A673 (cell line): ENCODE measurements at regions not wholly inside any gene's neighbourhood (a gene's known extent, or its start where the extent isn't known, plus 50 kb on each side); places are given as distances from the start of the nearest gene placed in this dataset.

ENCODE experiments used
- BruUV-seq: library from RNA; stranded (reverse); fragments of 400-500 nt; replicated peaks from 2 replicates; lab custom pipeline; 2021; lab: Mats Ljungman, UMichigan
- CTCF ChIA-PET: fragments of 300-600 bp; sonication (Branson Sonifier 250); formaldehyde crosslinking; loops from one replicate; lab custom pipeline; 2022; ENCODE audit warnings: antibody characterized with exemption; lab: Charles Lee
- POLR2A ChIA-PET: fragments of 300-600 bp; sonication (Branson Sonifier 250); formaldehyde crosslinking; loops from one replicate; lab custom pipeline; 2022; ENCODE audit warnings: antibody characterized with exemption; ENCODE audit not compliant: low non-redundant PET; lab: Charles Lee
- DNase-seq: peaks from one replicate; pipeline ENCODE4 v3.0.0-alpha.2; 2015; ENCODE audit warnings: low spot score
- H3K27ac ChIP-seq: fragments of 200-600 bp; sonication (generic); 2 replicates; pipeline ENCODE4 v1.5.1; 2016; ENCODE audit warnings: mixed run types, low read depth, mild to moderate bottlenecking, mixed read lengths, antibody characterized with exemption, low read length; ENCODE audit not compliant: poor library complexity, severe bottlenecking
- H3K27me3 ChIP-seq: fragments of 200-600 bp; sonication (generic); replicated peaks from 2 replicates; pipeline ENCODE4 v1.6.1; 2017; ENCODE audit warnings: mixed run types, low read depth, mild to moderate bottlenecking, mixed read lengths, antibody characterized with exemption, low read length; ENCODE audit not compliant: insufficient read depth, poor library complexity
- H3K36me3 ChIP-seq: fragments of 200-600 bp; sonication (generic); 2 replicates; pipeline ENCODE4 v1.6.1; 2016; ENCODE audit warnings: mixed run types, mild to moderate bottlenecking, mixed read lengths, antibody characterized with exemption, low read length; ENCODE audit not compliant: insufficient read depth, poor library complexity, severe bottlenecking
- H3K4me1 ChIP-seq: fragments of 200-600 bp; sonication (generic); 2 replicates; pipeline ENCODE4 v1.6.1; 2017; ENCODE audit warnings: mixed run types, mild to moderate bottlenecking, mixed read lengths, antibody characterized with exemption, low read length; ENCODE audit not compliant: insufficient read depth, poor library complexity, severe bottlenecking
- H3K4me3 ChIP-seq: fragments of 200-600 bp; sonication (generic); 2 replicates; pipeline ENCODE4 v1.5.1; 2016; ENCODE audit warnings: low read depth, mixed run types, mild to moderate bottlenecking, mixed read lengths, low read length; ENCODE audit not compliant: poor library complexity, severe bottlenecking
- H3K9me3 ChIP-seq: fragments of 200-600 bp; sonication (generic); 2 replicates; pipeline ENCODE4 v1.6.1; 2016; ENCODE audit warnings: mixed run types, low read depth, mild to moderate bottlenecking, mixed read lengths, antibody characterized with exemption, low read length; ENCODE audit not compliant: poor library complexity, severe bottlenecking
- EZH2 ChIP-seq: fragments of 200-600 bp; sonication (generic); IDR thresholded peaks from 2 replicates; pipeline ENCODE4 v1.6.1; 2017; ENCODE audit warnings: borderline replicate concordance, low read depth, mild to moderate bottlenecking, mixed read lengths, antibody characterized with exemption, low read length; ENCODE audit not compliant: poor library complexity, severe bottlenecking
- intact Hi-C: fragments of 100-400 bp; cut with micrococcal nuclease; formaldehyde crosslinking; loops from one replicate; pipeline ENCODE4 v1.10.0; 2022; ENCODE audit not compliant: unreplicated experiment
- TF ChIP-seq, protein P1 (sequence below): fragments of 300-800, 200-600 bp; sonication (generic); conservative IDR thresholded peaks from 2 replicates; pipeline ENCODE4 v1.5.1; 2017; ENCODE audit warnings: low read depth, mild to moderate bottlenecking, antibody characterized with exemption, low read length, moderate library complexity, mixed read lengths

DNA sequence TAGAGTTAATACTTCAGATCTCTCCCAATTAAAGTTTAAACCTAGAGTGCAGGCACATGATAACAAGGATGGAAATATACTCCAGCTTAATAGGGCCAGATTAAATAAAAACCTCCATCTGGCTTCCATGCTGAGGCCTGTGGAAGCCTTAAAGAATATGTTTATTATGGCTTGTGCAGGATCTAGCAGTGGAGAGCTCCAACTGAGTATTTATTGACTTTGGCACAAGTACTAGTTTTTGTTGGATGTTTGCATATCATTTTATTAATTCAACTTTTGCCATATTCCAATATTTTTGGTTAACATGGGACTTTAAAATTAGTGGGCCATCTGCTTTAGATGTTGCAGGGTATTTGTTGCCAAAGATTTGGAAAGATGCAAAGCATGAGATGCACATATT, 860.4 kb upstream of the SOX11 start:
- TF ChIP-seq, protein P1, sequence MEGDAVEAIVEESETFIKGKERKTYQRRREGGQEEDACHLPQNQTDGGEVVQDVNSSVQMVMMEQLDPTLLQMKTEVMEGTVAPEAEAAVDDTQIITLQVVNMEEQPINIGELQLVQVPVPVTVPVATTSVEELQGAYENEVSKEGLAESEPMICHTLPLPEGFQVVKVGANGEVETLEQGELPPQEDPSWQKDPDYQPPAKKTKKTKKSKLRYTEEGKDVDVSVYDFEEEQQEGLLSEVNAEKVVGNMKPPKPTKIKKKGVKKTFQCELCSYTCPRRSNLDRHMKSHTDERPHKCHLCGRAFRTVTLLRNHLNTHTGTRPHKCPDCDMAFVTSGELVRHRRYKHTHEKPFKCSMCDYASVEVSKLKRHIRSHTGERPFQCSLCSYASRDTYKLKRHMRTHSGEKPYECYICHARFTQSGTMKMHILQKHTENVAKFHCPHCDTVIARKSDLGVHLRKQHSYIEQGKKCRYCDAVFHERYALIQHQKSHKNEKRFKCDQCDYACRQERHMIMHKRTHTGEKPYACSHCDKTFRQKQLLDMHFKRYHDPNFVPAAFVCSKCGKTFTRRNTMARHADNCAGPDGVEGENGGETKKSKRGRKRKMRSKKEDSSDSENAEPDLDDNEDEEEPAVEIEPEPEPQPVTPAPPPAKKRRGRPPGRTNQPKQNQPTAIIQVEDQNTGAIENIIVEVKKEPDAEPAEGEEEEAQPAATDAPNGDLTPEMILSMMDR: no peak
- no peak for TF ChIP-seq EZH2
- H3K36me3 ChIP-seq: no peaks in the 10 kb centered on the region
- CTCF ChIA-PET: no interaction called here
- DNase-seq: no peak
- H3K4me1 ChIP-seq: no peaks in the 10 kb centered on the region
- BruUV-seq: no TSS peak
- POLR2A ChIA-PET: no interaction called here
- intact Hi-C loops: no loop called here
- H3K9me3 ChIP-seq: no peaks in the 10 kb centered on the region
- no peak overlapping the region for H3K4me3 ChIP-seq
- H3K27ac ChIP-seq: no peak overlapping the region
- no peaks in the 10 kb centered on the region for H3K27me3 ChIP-seq

DNA sequence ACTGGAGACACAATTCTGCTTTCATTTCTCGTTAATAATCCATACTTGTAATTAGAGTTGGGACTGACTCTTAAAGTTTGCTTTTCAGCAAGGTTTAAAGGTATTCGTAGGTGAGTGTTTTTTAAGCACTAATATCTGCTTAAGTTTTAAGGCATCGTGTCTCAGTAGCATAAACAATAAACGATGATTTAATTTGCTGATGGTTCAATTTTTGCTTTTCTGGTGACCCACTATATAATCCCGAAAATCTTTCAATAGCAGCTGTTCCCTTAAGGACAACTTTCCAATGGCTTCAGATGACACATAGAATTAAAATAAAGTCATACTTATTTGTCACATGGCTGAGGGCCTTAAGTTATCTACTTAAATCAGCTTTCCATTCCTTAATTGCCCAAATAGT, 859.5 kb upstream of the SOX11 start:
- BruUV-seq: no TSS peak
- intact Hi-C loops: no loop called here
- H3K4me3 ChIP-seq: no peak overlapping the region
- no peaks in the 10 kb centered on the region for H3K9me3 ChIP-seq
- ChIA-PET POLR2A (no interaction called here), CTCF (no interaction called here)
- H3K27ac ChIP-seq: no peak overlapping the region
- no peaks in the 10 kb centered on the region for H3K27me3 ChIP-seq
- H3K4me1 ChIP-seq: no peaks in the 10 kb centered on the region
- DNase-seq: no peak
- no peaks in the 10 kb centered on the region for H3K36me3 ChIP-seq
- TF ChIP-seq, protein P1: no peak
- no peak for TF ChIP-seq EZH2

DNA sequence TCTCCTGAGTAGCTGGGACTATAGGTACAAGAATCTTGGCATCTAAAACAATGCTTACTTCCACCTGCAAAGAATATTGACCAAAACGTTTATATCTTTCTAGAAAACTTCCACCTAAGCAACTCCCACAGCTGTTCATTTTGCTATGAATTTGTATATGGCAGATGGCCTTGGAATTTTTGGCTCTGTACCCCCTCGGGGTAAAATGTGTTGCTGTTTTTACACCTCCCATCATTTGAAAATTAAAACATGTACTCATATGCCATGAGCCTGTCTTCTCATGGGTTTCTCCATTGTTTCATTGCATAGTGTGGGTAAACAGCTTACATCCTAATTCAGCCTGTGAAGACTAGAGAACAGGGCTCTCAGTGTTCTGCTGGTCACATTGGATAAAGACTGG, 853.6 kb upstream of the SOX11 start:
- no peak overlapping the region for H3K4me3 ChIP-seq
- no peaks in the 10 kb centered on the region for H3K4me1 ChIP-seq
- no peaks in the 10 kb centered on the region for H3K9me3 ChIP-seq
- intact Hi-C loops: no loop called here
- POLR2A ChIA-PET: no interaction called here
- TF ChIP-seq EZH2: no peak
- TF ChIP-seq, protein P1: no peak
- H3K27ac ChIP-seq: no peak overlapping the region
- BruUV-seq: no TSS peak
- no peaks in the 10 kb centered on the region for H3K36me3 ChIP-seq
- DNase-seq: no peak
- CTCF ChIA-PET: no interaction called here
- H3K27me3 ChIP-seq: no peaks in the 10 kb centered on the region
